Calu3 (cell line): ENCODE measurements at regions not wholly inside any gene's neighbourhood (a gene's known extent, or its start where the extent isn't known, plus 50 kb on each side); places are given as distances from the start of the nearest gene placed in this dataset.

Experiments used
- BruUV-seq: library from RNA; stranded (reverse); fragments of 400-500 nt; replicated peaks from 2 replicates; lab custom pipeline; 2021; lab: Mats Ljungman, UMichigan
- CTCF ChIA-PET: fragments of 300-600 bp; sonication (Branson Sonifier 250); formaldehyde crosslinking; loops from one replicate; lab custom pipeline; 2022; ENCODE audit warnings: antibody characterized with exemption; lab: Charles Lee
- DNase-seq: peaks from one replicate; pipeline ENCODE4 v3.0.0; 2022
- H3K27ac Mint-ChIP-seq: one replicate; pipeline ENCODE4 v1.8.0; 2022; ENCODE audit warnings: mixed read lengths; ENCODE audit not compliant: unreplicated experiment
- H3K27me3 Mint-ChIP-seq: one replicate; pipeline ENCODE4 v1.8.0; 2022; ENCODE audit warnings: mixed read lengths; ENCODE audit not compliant: unreplicated experiment
- H3K36me3 Mint-ChIP-seq: one replicate; pipeline ENCODE4 v1.8.0; 2022; ENCODE audit warnings: mild to moderate bottlenecking, moderate library complexity, mixed read lengths; ENCODE audit not compliant: insufficient read depth, unreplicated experiment
- H3K4me1 Mint-ChIP-seq: one replicate; pipeline ENCODE4 v1.8.0; 2022; ENCODE audit warnings: mild to moderate bottlenecking, low read depth, mixed read lengths; ENCODE audit not compliant: unreplicated experiment
- H3K4me3 Mint-ChIP-seq: one replicate; pipeline ENCODE4 v1.8.0; 2022; ENCODE audit warnings: mild to moderate bottlenecking, low read depth, moderate library complexity, mixed read lengths; ENCODE audit not compliant: unreplicated experiment
- H3K9me3 Mint-ChIP-seq: one replicate; pipeline ENCODE4 v1.8.0; 2022; ENCODE audit warnings: low read depth, mixed read lengths; ENCODE audit not compliant: unreplicated experiment
- intact Hi-C: fragments of 100-400 bp; cut with micrococcal nuclease; formaldehyde crosslinking; loops from one replicate; pipeline ENCODE4 v1.10.0; 2022; ENCODE audit not compliant: unreplicated experiment
- TF ChIP-seq, protein P1 (sequence below): fragments of 200-600 bp; IDR thresholded peaks from one replicate; pipeline ENCODE4 v1.8.0; 2022; ENCODE audit warnings: antibody characterized with exemption; ENCODE audit not compliant: unreplicated experiment

GRCh38 chr6:168129292-168130167 lies 50.5 kb upstream of the FRMD1 start:
- Mint-ChIP-seq H3K4me1 (no peaks in the 10 kb centered on the region), H3K36me3 (no peaks in the 10 kb centered on the region), H3K27ac (no peak overlapping the region), H3K9me3 (no peaks in the 10 kb centered on the region), H3K4me3 (no peak overlapping the region), H3K27me3 (peaks cover 90% of the 10 kb centered on the region)
- BruUV-seq, result no TSS peak
- intact Hi-C loops, result loop anchor here (5.0 to 10.0 kb wide), 2 partner anchors 65 to 222 kb away; no protein-coding TSS in a partner anchor
- no peak for DNase-seq
- TF ChIP-seq, protein P1, sequence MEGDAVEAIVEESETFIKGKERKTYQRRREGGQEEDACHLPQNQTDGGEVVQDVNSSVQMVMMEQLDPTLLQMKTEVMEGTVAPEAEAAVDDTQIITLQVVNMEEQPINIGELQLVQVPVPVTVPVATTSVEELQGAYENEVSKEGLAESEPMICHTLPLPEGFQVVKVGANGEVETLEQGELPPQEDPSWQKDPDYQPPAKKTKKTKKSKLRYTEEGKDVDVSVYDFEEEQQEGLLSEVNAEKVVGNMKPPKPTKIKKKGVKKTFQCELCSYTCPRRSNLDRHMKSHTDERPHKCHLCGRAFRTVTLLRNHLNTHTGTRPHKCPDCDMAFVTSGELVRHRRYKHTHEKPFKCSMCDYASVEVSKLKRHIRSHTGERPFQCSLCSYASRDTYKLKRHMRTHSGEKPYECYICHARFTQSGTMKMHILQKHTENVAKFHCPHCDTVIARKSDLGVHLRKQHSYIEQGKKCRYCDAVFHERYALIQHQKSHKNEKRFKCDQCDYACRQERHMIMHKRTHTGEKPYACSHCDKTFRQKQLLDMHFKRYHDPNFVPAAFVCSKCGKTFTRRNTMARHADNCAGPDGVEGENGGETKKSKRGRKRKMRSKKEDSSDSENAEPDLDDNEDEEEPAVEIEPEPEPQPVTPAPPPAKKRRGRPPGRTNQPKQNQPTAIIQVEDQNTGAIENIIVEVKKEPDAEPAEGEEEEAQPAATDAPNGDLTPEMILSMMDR, result no peak
- CTCF ChIA-PET, result interaction anchor here (0.6 kb wide), 1 partner anchor 50 kb away, joined by 3 read pairs; no protein-coding TSS in a partner anchor

GRCh38 chr6:168128631-168129291 lies 49.7 kb upstream of the FRMD1 start:
- CTCF ChIA-PET, result no interaction called here
- no peak overlapping the region for H3K27ac Mint-ChIP-seq
- H3K36me3 Mint-ChIP-seq, result no peaks in the 10 kb centered on the region
- no TSS peak for BruUV-seq
- no peaks in the 10 kb centered on the region for H3K9me3 Mint-ChIP-seq
- TF ChIP-seq, protein P1, result no peak
- H3K4me3 Mint-ChIP-seq, result no peak overlapping the region
- no peaks in the 10 kb centered on the region for H3K4me1 Mint-ChIP-seq
- H3K27me3 Mint-ChIP-seq, result peaks cover 82% of the 10 kb centered on the region
- no peak for DNase-seq
- intact Hi-C loops, result no loop called here
